HG03460 (cell line): ENCODE measurements at regions not wholly inside any gene's neighbourhood (a gene's known extent, or its start where the extent isn't known, plus 50 kb on each side); places are given as distances from the start of the nearest gene placed in this dataset.

Experiments
- ATAC-seq: cut with Tn5 transposase; IDR thresholded peaks from one replicate; pipeline ENCODE4 v1.9.1; 2021; ENCODE audit not compliant: unreplicated experiment

DNA sequence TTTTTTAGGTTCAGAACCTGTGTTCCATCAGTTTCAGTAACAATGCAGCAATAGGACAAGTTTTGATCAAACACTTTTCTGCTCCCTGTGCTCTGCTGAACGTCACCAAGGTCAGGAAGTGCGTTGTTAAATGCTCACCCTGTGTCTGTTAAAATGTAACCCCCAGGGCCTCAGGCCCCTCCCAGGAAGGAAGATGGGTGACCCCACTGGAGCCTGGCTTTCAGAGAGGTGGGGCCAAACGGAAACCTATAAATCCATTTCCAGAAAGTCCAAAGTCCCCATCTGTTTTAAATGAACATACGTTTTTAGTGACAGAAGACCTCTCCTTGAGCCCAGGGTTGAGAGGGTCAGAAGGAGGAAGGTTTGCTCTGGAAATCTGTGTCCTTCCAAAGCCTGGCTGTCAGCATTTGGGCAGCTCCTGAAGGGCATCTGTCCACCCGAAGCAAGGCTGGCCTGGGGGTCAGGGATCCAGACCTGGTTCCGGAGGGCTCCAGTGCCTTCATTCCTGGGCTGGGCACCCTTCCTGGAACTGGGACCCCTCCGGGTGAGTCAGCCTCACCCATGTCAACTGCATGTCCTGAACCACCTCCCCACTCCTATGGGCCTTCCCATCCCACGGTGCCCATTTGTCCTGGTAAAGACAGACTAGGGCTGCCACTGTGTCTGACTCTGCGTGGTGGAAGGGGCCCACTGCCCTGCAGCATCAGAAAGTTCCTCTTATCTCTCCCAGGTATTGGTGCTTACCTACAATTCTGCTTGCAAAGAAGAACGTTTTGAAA is 117.4 kb upstream of the COPS8 start:
- ATAC-seq, result peak; percentile 67

DNA sequence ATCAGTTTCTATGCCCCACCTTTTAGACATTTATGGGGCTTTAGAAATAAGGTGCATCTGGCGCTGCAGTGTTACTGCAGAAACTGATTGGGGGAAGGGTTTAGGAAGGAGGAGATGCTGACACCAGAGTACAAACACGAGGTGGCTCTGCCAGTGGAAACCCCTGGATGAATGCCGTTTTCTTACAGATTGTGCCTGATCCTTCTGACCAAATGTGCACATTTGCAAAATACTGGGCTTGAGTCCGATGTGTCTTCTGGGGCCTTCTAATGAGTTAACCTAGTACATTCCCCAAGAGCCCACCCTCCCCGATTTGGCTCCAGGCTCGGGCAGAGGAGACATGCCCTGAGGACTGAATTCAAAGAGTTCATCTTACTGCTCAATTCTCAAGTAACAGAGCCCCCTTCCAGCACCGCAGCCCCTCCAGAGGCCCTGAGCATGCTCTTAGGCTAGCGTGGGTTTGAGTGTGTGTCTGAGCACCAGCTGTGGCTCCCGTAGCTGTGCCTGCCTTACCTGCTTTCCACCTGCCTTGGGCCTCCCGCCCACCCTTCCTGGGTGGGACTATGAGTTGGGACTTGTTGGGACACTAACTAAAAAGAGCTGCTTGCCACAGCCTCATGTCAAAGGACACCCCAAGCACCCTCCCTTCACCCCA is 116.7 kb upstream of the COPS8 start:
- ATAC-seq, result no peak

DNA sequence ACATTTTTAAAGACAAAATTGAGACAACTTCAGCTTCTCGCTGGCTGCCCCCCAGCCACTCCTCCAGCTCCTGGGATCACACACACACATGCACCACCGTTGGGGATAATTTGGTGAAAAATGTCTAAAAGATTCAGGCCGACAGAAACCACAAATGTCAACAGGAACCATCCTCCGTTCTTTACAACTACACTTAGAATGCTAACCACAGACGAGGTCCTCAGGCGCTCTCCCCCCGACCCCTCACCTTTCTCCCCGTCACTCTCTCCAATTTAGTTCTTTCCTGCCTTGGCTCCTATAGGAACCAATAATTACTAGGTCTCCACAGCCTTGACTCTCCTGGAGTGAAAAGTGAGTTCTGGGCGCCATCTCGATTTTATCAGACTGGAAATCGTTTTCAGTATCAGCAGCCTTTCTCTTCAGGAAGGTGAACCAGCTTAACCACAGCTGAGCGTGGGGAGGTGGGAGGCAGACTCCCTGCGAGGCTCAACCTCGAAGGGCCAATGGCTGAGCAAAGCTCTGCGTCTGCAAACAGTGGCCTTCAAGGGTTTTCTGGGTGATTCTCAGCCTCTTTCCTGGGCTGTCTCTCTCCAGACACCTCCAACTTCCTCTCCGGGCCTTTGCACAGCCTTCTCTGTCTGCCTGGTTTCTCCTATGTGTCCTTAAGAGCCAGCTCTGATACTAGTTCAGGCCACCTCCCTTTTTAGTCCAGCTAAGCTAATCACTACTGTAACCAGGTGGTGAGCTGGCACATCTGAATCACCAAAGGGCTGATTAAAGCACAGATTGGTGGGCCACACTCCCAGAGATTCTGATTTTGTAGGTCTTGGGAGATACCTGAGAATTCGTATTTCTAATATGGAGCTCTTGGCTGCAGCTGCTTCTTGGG is 115.7 kb upstream of the COPS8 start:
- no peak for ATAC-seq

DNA sequence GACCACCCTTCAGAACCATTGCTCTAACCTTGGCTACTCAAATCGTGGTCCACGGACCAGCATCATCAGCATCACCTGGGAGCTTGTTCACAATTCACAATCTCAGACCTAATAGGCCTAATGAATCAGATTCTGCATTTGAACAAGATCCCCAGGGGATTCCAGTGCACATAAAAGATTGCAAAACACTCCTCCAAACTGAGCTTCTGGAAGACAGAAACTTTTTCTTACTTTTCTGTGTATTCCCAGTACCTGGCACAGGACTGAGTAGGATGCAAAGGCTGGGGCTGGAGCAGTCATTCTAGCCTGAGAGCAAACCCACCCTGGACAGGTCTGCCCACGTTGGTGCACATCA is 115.1 kb upstream of the COPS8 start:
- no peak for ATAC-seq

DNA sequence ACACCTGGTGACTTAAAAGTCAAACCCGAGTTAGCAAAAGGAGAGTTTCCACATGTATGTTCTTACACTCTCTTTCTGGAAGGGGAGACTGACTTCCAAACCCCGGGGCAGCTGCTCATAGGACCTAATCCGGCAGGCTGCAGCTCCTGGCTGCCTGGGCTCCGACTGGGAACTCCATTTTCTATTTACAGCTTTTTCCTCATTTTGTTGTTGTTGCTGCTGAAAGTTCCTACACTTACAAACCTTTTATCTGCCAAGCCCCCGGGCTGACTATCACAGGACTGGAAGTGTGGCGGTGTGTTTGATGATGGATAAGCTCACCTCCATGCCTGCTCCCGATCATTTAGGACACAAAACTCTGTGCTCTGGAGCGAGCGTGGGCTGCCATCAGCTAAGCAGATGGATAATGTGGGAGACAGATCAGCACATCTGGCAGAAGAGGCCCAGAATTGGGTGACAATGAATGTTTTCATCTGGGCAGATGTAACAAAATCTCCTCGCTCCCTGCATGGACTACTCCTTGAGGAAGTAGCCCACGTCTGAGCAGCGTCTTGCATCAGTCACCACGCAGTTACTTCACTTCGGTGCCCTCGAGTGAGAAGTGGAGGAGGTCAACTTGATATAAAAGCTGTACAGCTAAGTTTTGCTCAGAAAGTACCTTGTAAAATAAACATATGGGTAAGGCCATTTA is 114.4 kb upstream of the COPS8 start:
- ATAC-seq, result no peak

DNA sequence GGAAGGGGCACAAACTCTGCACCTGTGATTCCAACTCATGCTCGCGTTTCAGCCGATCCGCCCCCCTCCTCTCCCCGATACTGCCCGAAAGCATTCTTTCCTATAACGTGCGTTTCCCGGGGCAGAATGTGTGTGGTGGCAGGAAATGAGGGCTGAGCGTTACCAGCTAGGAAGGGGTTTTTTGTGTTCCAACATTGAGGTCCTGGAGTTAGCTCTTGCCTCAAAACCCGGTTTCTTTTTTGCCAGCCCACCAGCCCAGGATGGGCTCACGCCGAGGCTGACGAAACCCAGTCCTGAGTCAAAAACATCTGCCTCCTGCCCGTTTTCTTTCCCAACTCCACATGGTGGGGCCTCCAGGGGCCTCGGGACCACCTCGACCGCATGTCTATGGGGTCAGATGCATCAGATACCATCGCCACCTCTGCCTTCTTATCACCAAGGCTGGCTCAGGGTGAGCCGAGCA is 113.7 kb upstream of the COPS8 start:
- no peak for ATAC-seq

DNA sequence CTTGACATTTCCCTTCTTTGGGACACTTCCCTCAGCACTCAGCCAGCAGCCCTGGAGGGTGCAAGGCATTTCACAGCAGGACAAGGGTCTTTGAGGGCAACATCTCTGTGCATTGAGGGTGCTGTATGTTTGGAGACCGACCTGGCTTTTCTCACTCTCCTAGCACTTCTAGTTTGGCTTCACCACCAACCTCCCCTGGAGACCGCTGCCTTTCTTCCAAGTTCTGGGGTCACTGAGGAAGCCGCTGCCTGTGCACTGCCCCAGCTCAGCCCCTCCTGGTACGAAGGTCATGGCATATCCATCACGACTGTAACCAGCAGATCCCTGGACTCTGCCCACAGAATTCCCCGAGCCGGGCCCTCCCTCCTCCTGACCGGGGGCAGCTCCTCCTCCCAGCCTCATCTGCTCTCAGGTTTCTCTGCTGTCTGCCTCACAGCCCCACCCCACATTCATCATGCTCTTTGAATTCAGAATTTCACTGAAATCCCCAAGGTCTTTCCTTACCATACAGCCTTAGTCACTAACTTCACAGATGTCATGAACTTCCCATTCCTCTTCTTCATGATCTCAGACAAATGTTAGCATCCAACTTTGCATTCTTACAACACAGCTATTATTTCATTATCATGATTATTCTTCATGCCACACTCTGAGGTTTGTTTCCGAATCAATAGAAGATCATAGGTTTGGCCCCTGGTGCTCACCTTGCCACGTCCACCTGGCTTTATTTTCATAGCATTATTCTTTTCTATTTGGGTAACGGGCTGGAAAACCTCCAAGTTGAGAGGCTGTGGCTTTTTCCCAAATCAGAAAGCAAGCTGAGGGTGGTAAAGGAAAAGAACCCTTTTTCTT is 113.0 kb upstream of the COPS8 start:
- ATAC-seq, result no peak

DNA sequence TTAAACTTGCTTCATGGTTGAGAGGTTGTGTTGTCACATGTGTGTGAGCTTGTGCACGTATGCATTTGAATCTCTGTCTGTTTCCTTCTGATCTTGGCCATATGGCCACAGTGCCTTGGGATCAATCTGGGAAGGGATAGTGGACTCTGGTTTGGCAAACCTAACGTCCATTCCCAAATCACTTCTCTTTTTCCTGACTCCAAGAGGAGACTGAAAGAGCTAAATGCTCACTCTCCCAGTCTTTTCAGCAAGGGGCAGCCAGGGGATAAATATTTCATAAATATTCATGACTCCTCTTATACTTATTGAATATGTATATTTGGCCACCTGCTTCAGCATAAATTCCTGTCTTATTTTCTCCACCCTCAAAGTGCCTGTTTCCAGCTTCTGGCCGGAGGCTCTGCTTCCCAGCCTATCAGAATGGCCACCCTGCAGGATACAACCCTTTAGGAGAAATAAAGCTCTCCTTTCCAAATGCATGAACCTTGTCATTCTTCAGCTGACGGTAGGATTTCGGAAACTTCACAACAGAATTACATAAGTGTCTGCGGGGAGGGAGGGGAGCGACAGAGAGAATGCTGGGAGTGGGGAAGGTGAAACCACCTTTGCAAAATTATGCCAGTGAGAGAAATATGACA is 112.2 kb upstream of the COPS8 start:
- no peak for ATAC-seq

DNA sequence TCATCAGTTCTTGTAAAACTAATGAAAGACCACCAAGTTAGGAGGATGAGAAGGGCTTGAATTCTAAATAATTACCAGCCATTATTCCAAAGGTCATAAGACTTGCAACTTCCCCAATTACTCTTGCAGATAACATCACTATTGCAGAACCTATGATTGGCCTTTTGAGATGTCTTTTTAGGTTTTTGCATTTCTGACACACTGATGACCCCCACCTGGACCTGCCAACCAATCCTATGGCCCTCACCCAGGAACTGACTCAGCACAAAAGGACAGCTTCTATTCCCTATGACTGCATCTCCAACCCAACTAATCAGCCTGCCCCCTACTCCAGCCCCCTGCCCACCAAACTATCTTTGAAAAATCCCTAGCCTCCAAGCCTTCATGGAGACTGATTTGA is 111.5 kb upstream of the COPS8 start:
- no peak for ATAC-seq

DNA sequence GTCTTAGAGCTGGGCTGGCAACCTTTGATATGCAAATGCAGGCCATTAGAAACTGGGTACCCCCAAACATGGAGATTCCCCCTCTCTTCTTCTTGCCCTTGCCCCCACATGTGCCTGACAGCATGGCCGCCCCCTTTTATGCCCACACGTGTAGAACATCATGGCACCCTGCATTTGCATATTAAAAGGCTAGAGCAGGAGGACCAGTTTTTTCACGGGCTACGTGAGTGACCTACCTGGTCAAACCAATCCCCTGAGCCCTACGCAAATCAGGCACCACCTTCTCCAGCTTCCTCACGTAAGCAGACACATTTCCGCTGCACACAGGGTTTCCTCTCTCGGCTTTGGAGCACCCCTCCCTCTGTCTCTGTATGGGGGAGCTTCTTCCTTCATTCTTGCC is 110.9 kb upstream of the COPS8 start:
- ATAC-seq, result no peak

DNA sequence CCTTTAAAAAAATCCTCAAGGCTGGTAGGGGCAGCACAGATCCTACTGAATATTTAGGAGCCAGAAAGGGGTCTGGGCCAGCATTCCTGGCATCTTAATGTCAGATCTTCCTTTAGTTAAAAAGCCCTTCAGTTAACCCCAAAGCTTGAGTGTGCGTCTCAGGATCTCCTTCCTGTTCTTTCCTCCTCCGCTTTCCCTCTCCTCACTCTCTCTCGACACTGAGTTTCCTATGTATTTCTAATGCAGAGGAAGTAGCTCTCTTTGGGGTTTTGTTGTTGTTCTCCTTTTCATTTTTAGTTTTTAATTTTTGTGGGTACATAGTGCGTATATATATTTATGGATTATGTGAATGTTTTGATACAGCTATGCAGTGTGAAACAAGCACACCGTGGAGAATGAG is 109.9 kb upstream of the COPS8 start:
- no peak for ATAC-seq

DNA sequence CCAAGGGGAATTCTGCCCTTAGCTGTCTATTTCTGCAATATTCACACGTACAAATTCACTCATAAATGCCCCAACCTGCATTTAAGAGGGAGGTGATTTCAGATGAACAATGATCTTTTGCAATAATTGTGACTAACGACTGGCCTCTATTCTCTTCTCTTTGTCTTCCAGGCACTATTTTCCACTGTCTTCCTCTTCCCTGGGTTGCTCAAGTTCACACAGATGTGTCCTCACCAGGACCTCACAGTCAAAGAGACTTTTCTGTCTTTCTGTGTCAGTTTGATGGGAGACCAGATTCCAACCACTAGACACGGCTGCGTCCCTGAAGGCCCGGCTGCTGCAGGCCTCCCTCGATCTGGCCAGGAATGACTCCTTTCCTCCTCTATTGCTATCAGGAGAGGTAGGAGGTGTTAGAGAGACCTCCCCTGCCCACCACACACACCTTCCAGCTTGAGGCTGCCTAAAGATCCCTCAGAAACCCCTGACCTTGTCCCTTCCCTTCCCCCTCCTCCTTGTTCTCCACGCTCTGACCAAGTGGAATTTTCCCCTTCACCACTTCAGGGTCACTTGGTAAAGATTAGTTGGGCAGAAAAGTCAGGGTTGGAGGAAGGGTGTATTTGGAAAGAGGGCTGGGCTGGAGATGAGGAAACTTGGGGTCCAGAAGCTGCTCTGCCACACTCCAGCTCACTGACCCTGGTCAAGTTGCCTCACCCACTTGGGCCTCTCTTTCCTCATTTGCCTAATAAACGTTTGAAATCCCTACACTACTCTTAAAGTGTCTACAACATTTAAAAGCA is 109.2 kb upstream of the COPS8 start:
- no peak for ATAC-seq

DNA sequence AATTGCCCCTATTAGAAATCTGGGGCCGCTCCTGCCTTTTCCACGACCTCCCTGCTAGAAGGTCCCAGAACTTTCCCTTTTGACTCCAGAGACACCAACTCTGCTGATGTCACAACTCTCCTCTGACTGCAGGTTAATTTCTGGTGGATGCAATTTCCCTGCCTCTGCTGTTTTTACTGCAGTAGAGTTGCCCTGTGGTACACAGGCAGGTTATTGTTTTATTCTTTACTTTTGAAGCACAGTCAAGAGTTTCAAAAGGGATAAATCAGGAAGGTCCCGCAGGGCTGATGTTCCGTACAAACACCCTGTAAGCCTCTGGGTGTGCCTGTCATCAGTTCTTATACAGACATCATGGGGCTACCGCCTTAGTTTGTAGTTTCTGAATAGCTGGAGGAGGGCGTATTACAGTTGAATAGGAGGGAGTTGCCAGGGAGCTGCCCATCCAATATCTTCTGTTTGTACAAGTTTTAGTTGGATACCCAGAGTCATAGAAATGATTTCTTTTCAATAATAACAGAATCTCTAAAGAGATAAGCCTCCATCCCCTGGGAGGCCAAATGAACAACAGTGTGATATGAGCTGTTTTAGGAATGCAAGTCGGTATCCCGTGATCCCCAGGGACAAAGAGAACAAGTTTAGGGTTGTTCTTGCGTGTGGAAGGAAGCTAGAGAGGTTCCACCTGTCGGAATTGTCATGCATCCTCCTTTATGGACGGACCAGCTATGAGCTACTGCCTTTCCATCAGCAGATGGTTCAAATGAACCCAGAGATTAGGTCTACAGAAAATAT is 108.4 kb upstream of the COPS8 start:
- no peak for ATAC-seq

DNA sequence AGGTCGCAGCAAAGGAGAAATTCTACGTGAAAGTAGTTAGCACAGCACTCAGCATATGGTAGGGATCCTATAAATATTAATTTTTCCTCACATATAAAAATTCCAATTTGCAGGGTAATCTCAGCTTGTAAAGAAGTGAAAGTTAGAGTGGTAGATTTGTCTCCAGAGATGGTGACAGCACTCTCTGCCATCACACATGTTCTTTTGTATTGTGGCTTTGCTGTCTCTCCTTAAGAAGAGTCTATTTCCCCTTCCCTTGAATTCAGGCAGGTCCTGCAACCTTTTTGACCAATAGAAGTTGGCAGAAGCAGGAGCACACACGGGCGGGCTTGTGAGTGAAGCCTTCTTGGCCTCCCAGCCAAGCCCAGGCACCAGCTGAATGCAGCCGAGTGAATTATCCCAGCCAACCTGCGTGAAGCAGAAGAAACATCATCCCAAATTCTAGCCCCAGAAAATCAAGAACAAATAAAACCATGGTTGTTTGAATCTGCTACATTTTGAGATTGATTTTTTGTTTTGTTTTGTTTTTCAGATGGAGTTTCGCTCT is 107.8 kb upstream of the COPS8 start:
- no peak for ATAC-seq

DNA sequence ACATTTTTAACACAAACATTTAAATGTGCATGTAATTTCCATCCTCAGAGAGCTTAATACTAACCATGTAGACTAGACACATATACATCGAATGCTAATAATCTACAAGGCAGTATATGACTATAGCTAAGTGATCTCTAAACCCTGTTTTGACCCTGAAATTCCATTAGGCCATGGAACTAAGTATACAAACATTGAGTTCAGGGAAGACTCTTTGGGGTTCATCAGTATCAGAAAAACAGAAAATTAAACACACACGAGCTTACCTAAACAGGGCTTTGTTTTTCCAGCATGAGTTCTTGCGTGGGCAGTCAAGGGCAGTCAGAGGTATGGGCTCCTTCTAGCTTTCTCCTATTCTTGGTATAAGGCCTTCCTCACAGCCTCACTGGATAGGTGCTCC is 106.0 kb upstream of the COPS8 start:
- ATAC-seq, result no peak

DNA sequence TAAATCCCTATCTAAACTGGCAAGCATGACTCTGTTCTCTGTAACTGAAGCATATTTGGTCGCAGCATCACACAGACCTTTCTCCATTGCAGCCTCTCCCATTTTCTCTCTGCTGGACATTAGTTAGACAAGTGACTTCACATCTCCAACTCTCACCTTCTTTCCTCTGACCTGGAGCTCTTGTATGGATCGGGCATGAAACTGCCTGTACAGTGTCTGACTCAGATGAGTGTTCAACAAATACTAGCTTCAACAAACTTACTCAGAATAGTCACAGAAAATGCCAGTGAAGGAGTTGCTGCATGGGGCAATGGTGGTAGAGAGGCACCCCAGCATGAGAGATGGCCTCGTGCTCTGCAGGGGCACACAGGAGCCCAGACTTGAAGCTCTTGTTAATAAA is 104.7 kb upstream of the COPS8 start:
- ATAC-seq, result no peak

DNA sequence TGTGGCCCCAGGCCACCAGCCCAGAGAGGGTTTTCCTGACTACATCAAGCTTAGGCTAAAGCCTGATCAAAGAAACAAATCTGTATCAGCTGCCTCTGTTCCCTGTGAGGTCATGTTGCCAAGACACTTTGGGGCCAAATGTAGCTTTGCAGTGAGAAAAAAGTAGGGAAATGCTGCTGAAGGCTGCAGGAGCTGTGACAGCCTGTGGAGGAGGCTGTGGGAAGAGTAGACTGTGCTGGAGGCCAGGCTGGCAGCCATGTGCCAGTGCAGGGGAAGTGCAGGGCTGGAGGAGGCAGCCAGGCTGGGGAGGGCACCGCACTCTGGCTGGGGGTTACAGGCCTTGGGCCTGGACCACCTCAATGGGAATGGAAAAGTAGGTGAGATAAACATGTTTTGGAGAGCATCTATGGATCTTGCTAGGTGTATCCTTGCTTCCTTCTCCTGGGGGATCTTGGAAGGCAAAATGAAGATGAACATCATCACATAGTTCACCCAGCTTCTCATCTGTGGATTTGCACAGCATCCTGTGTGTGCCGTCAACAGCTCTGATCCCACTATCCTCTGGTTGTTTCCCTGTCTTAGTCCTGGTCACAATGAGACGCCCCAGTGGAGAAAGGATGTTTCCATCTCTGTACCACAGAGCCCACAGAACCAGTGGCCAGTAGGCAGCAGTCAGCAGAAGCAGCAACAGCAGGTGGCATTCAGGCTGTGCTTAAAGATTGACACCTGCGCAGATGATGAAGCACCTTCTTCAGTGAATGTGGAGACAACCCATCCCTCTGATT is 103.8 kb upstream of the COPS8 start:
- no peak for ATAC-seq
